ENCODE measurements at regions not wholly inside any gene's neighbourhood (a gene's known extent, or its start where the extent isn't known, plus 50 kb on each side); places are given as distances from the start of the nearest gene placed in this dataset.

GRCh38 chr10:128289621-128290020, 163.4 kb upstream of the MKI67 start:
- H3K79me2 ChIP-seq (ENCODE audit: control insufficient read depth, low read length) = no peaks in the 10 kb centered on the region
- H3K4me2 ChIP-seq (ENCODE audit: low read length) = no peak overlapping the region
- H4K20me1 ChIP-seq (ENCODE audit: control insufficient read depth, insufficient read depth, low read depth, low read length) = no peaks in the 10 kb centered on the region
- no peak overlapping the region for H3K27ac ChIP-seq (ENCODE audit: low read depth, low read length)
- H3K4me1 ChIP-seq (ENCODE audit: control insufficient read depth, low read length) = no peaks in the 10 kb centered on the region
- H3K36me3 ChIP-seq (ENCODE audit: control insufficient read depth, low read length) = no peaks in the 10 kb centered on the region
- no peaks in the 10 kb centered on the region for H3K27me3 ChIP-seq (ENCODE audit: control insufficient read depth, low read length)
- H3F3A ChIP-seq (ENCODE audit: control insufficient read depth, insufficient read depth) = no peaks in the 10 kb centered on the region
- H3K4me3 ChIP-seq (ENCODE audit: low read length) = no peak overlapping the region
- H3K9me2 ChIP-seq (replicated peaks; ENCODE audit: control insufficient read depth, low read length) = no peaks in the 10 kb centered on the region
- TF ChIP-seq CTCF (IDR thresholded peaks at IDR 0.05; ENCODE audit: low read depth, low read length, poor library complexity, severe bottlenecking) (no peak), EZH2phosphoT487 (IDR thresholded peaks at IDR 0.05; ENCODE audit: borderline replicate concordance, low read length) (no peak)
- H3K9me3 ChIP-seq (ENCODE audit: control insufficient read depth, insufficient read depth, low read length) = no peaks in the 10 kb centered on the region

GRCh38 chr10:128295003-128295402, 168.8 kb upstream of the MKI67 start:
- H3K9me2 ChIP-seq (replicated peaks; ENCODE audit: control insufficient read depth, low read length) = no peaks in the 10 kb centered on the region
- H3K27ac ChIP-seq (ENCODE audit: low read depth, low read length) = no peak overlapping the region
- no peaks in the 10 kb centered on the region for H3K79me2 ChIP-seq (ENCODE audit: control insufficient read depth, low read length)
- H4K20me1 ChIP-seq (ENCODE audit: control insufficient read depth, insufficient read depth, low read depth, low read length) = no peaks in the 10 kb centered on the region
- H3F3A ChIP-seq (ENCODE audit: control insufficient read depth, insufficient read depth) = no peaks in the 10 kb centered on the region
- TF ChIP-seq CTCF (IDR thresholded peaks at IDR 0.05; ENCODE audit: low read depth, low read length, poor library complexity, severe bottlenecking) (peak; percentile 23), EZH2phosphoT487 (IDR thresholded peaks at IDR 0.05; ENCODE audit: borderline replicate concordance, low read length) (no peak)
- no peak overlapping the region for H3K4me2 ChIP-seq (ENCODE audit: low read length)
- no peaks in the 10 kb centered on the region for H3K36me3 ChIP-seq (ENCODE audit: control insufficient read depth, low read length)
- H3K4me3 ChIP-seq (ENCODE audit: low read length) = no peak overlapping the region
- no peaks in the 10 kb centered on the region for H3K4me1 ChIP-seq (ENCODE audit: control insufficient read depth, low read length)
- H3K27me3 ChIP-seq (ENCODE audit: control insufficient read depth, low read length) = no peaks in the 10 kb centered on the region
- H3K9me3 ChIP-seq (ENCODE audit: control insufficient read depth, insufficient read depth, low read length) = no peaks in the 10 kb centered on the region

GRCh38 chr10:128296253-128297007, 170.2 kb upstream of the MKI67 start:
- no peaks in the 10 kb centered on the region for H4K20me1 ChIP-seq (ENCODE audit: control insufficient read depth, insufficient read depth, low read depth, low read length)
- H3K9me3 ChIP-seq (ENCODE audit: control insufficient read depth, insufficient read depth, low read length) = no peaks in the 10 kb centered on the region
- TF ChIP-seq CTCF (IDR thresholded peaks at IDR 0.05; ENCODE audit: low read depth, low read length, poor library complexity, severe bottlenecking) = no peak
- TF ChIP-seq EZH2phosphoT487 (IDR thresholded peaks at IDR 0.05; ENCODE audit: borderline replicate concordance, low read length) = no peak
- H3K4me3 ChIP-seq (ENCODE audit: low read length) = no peak overlapping the region
- H3K79me2 ChIP-seq (ENCODE audit: control insufficient read depth, low read length) = no peaks in the 10 kb centered on the region
- no peaks in the 10 kb centered on the region for H3K27me3 ChIP-seq (ENCODE audit: control insufficient read depth, low read length)
- no peaks in the 10 kb centered on the region for H3K36me3 ChIP-seq (ENCODE audit: control insufficient read depth, low read length)
- H3K4me1 ChIP-seq (ENCODE audit: control insufficient read depth, low read length) = no peaks in the 10 kb centered on the region
- no peak overlapping the region for H3K27ac ChIP-seq (ENCODE audit: low read depth, low read length)
- no peak overlapping the region for H3K4me2 ChIP-seq (ENCODE audit: low read length)
- no peaks in the 10 kb centered on the region for H3K9me2 ChIP-seq (replicated peaks; ENCODE audit: control insufficient read depth, low read length)
- no peaks in the 10 kb centered on the region for H3F3A ChIP-seq (ENCODE audit: control insufficient read depth, insufficient read depth)

Data from DOHH2 (cell line).